SK-N-SH treated with all-trans-retinoic acid at 6 μM for 48 hours (cell line): ENCODE measurements at regions not wholly inside any gene's neighbourhood (a gene's known extent, or its start where the extent isn't known, plus 50 kb on each side); places are given as distances from the start of the nearest gene placed in this dataset.

Experiments used
- ATAC-seq: fragments of 200-7000 bp; cut with Tn5 transposase; 3 replicates; pipeline ENCODE4 v1.9.1; 2020; ENCODE audit warnings: mild to moderate bottlenecking, moderate library complexity
- ARNTL ChIP-seq: fragments of 450-650 bp; formaldehyde crosslinking; IDR thresholded peaks from 2 replicates; pipeline ENCODE4 v1.5.0; 2020; ENCODE audit warnings: low read depth, mild to moderate bottlenecking, moderate library complexity, borderline replicate concordance
- BACH2 ChIP-seq: fragments of 250-450 bp; sonication (Bioruptor Pico); IDR thresholded peaks from 2 replicates; pipeline ENCODE4 v1.9.0; 2021; ENCODE audit warnings: mild to moderate bottlenecking, borderline replicate concordance
- CREB5 ChIP-seq: fragments of 250-450 bp; sonication (Bioruptor Pico); IDR thresholded peaks from 2 replicates; pipeline ENCODE4 v1.5.1; 2020; ENCODE audit warnings: low read depth, mild to moderate bottlenecking, moderate library complexity
- CSDC2 ChIP-seq: fragments of 250-450 bp; sonication (Bioruptor Pico); IDR thresholded peaks from 2 replicates; pipeline ENCODE4 v1.5.0; 2020; ENCODE audit warnings: mild to moderate bottlenecking, moderate library complexity
- ESRRG ChIP-seq: fragments of 250-450 bp; sonication (Bioruptor Pico); IDR thresholded peaks from 2 replicates; pipeline ENCODE4 v1.6.1; 2021; ENCODE audit warnings: mild to moderate bottlenecking
- GLIS3 ChIP-seq: fragments of 250-450 bp; sonication (Bioruptor Pico); IDR thresholded peaks from 2 replicates; pipeline ENCODE4 v1.5.0; 2020; ENCODE audit warnings: mild to moderate bottlenecking, moderate library complexity
- ISL1 ChIP-seq: fragments of 250-450 bp; sonication (Bioruptor Pico); IDR thresholded peaks from 2 replicates; pipeline ENCODE4 v2.1.2; 2022; ENCODE audit warnings: mild to moderate bottlenecking, moderate library complexity
- OSR1 ChIP-seq: fragments of 250-450 bp; sonication (Bioruptor Pico); IDR thresholded peaks from 2 replicates; pipeline ENCODE4 v1.8.0; 2022; ENCODE audit warnings: moderate library complexity, mild to moderate bottlenecking, inconsistent platforms
- PATZ1 ChIP-seq: fragments of 250-450 bp; sonication (Bioruptor Pico); IDR thresholded peaks from 2 replicates; pipeline ENCODE4 v1.8.0; 2020; ENCODE audit warnings: mild to moderate bottlenecking, moderate library complexity, borderline replicate concordance
- POU6F1 ChIP-seq: fragments of 250-450 bp; sonication (Bioruptor Pico); IDR thresholded peaks from 2 replicates; pipeline ENCODE4 v1.8.0; 2021; ENCODE audit warnings: low read depth, mild to moderate bottlenecking, moderate library complexity, borderline replicate concordance
- PPARA ChIP-seq: fragments of 250-450 bp; sonication (Bioruptor Pico); IDR thresholded peaks from 2 replicates; pipeline ENCODE4 v1.5.0; 2020; ENCODE audit warnings: mild to moderate bottlenecking, borderline replicate concordance
- SNAI2 ChIP-seq: fragments of 250-450 bp; sonication (Bioruptor Pico); IDR thresholded peaks from 2 replicates; pipeline ENCODE4 v1.5.0; 2020; ENCODE audit warnings: mild to moderate bottlenecking, moderate library complexity
- TCF4 ChIP-seq: fragments of 250-450 bp; sonication (Bioruptor Pico); IDR thresholded peaks from 2 replicates; pipeline ENCODE4 v1.8.0; 2021; ENCODE audit warnings: mild to moderate bottlenecking, moderate library complexity, borderline replicate concordance
- TOX ChIP-seq: fragments of 250-450 bp; sonication (Bioruptor Pico); IDR thresholded peaks from 2 replicates; pipeline ENCODE4 v1.8.0; 2021; ENCODE audit warnings: mild to moderate bottlenecking, moderate library complexity, borderline replicate concordance
- TSHZ2 ChIP-seq: fragments of 250-450 bp; sonication (Bioruptor Pico); IDR thresholded peaks from 2 replicates; pipeline ENCODE4 v1.5.0; 2020; ENCODE audit warnings: mild to moderate bottlenecking, moderate library complexity
- ZC3H10 ChIP-seq: fragments of 250-450 bp; sonication (Bioruptor Pico); IDR thresholded peaks from 2 replicates; pipeline ENCODE4 v1.5.1; 2021; ENCODE audit warnings: mild to moderate bottlenecking, moderate library complexity
- ZFP3 ChIP-seq: fragments of 250-450 bp; sonication (Bioruptor Pico); IDR thresholded peaks from 2 replicates; pipeline ENCODE4 v1.5.0; 2020; ENCODE audit warnings: mild to moderate bottlenecking, moderate library complexity
- ZFP30 ChIP-seq: fragments of 450-650 bp; formaldehyde crosslinking; IDR thresholded peaks from 2 replicates; pipeline ENCODE4 v1.5.0; 2022; ENCODE audit warnings: mild to moderate bottlenecking, moderate library complexity
- ZNF565 ChIP-seq: fragments of 450-650 bp; formaldehyde crosslinking; conservative IDR thresholded peaks from 2 replicates; pipeline ENCODE4 v1.5.0; 2020; ENCODE audit warnings: low read depth, mild to moderate bottlenecking, moderate library complexity
- ZNF70 ChIP-seq: fragments of 450-650 bp; formaldehyde crosslinking; IDR thresholded peaks from 2 replicates; pipeline ENCODE4 v1.5.0; 2020; ENCODE audit warnings: mild to moderate bottlenecking, moderate library complexity
- ZNF8 ChIP-seq: fragments of 450-650 bp; formaldehyde crosslinking; IDR thresholded peaks from 2 replicates; pipeline ENCODE4 v1.5.0; 2020; ENCODE audit warnings: mild to moderate bottlenecking, moderate library complexity

GRCh38 chr2:215752991-215753390 lies 260.4 kb downstream of the MREG start:
- no peak for TF ChIP-seq CSDC2
- TF ChIP-seq ISL1 (CRISPR knock-in tag) = no peak
- no peak for TF ChIP-seq POU6F1 (CRISPR knock-in tag)
- no peak for TF ChIP-seq ZNF565 (CRISPR knock-in tag)
- no peak for TF ChIP-seq ZNF70 (CRISPR knock-in tag)
- TF ChIP-seq TOX = no peak
- TF ChIP-seq PATZ1 (CRISPR knock-in tag) = no peak
- TF ChIP-seq ZC3H10 (CRISPR knock-in tag) = no peak
- TF ChIP-seq TSHZ2 (CRISPR knock-in tag) = no peak
- TF ChIP-seq TCF4 = no peak
- no peak for TF ChIP-seq PPARA (CRISPR knock-in tag)
- no peak for TF ChIP-seq OSR1 (CRISPR knock-in tag)
- ATAC-seq = no peak

- no peak for ATAC-seq
Observed at GRCh38 chr2:215752436-215752835, 260.9 kb downstream of the MREG start.

More at GRCh38 chr2:215752436-215752835, 260.9 kb downstream of the MREG start:
- TF ChIP-seq SNAI2 (CRISPR knock-in tag) (no peak), CSDC2 (no peak), TCF4 (no peak), ZFP3 (no peak), PPARA (CRISPR knock-in tag) (no peak), PATZ1 (CRISPR knock-in tag) (no peak), GLIS3 (CRISPR knock-in tag) (no peak), ZNF8 (CRISPR knock-in tag) (no peak), ESRRG (CRISPR knock-in tag) (no peak), TSHZ2 (CRISPR knock-in tag) (no peak), CREB5 (no peak), POU6F1 (CRISPR knock-in tag) (no peak), ARNTL (CRISPR knock-in tag) (no peak), ZC3H10 (CRISPR knock-in tag) (no peak), BACH2 (CRISPR knock-in tag) (no peak), ZFP30 (CRISPR knock-in tag) (no peak), ZNF565 (CRISPR knock-in tag) (no peak)
- TF ChIP-seq, all 23 proteins: peak for 0
